Adrenal gland (tissue), 5 donors: ENCODE measurements at regions not wholly inside any gene's neighbourhood (a gene's known extent, or its start where the extent isn't known, plus 50 kb on each side); places are given as distances from the start of the nearest gene placed in this dataset.

Experiments
- POLR2A ChIP-seq, 2 donors: fragments of 450-650 bp; IDR thresholded peaks; one replicate each; pipeline ENCODE4 v1.6.1; 2017; ENCODE audit warnings: antibody characterized with exemption in 2 of 2, mild to moderate bottlenecking in 2 of 2, moderate library complexity in 1 of 2
- TF ChIP-seq, protein P1 (sequence below), 6 experiments: fragments of 450-650 bp in 4 of 6; fragments of 200-600 bp in 2 of 6; sonication (generic) in 1 of 6; IDR thresholded peaks; 1 replicate in 5 of 6; 2 replicates in 1 of 6; pipeline versions ENCODE4 v1.5.1 to v1.8.0; 2016 to 2021; ENCODE audit warnings: antibody characterized with exemption in 6 of 6, mild to moderate bottlenecking in 2 of 6, moderate library complexity in 1 of 6
- donor health status: DM: no; HTN: no; CAD: no.

DNA sequence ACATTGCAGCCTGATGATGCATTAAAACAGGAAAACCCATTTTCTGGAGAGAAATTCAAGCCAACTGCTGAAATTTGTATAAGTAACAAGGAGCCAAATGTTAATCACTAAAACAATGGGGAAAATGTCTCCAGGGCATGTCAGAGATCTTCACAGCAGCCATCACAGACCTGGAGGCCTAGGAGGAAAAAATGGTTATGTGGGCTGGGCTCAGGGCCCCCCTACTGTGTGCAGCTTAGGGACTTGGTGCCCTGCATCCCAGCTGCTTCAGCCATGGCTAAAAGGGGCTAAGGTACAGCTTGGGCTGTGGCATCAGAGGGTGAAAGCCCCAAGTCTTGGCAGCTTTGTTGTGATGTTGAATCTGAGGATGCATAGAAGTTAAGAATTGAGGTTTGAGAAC lies 479.8 kb downstream of the BCKDHB start:
- TF ChIP-seq, protein P1, sequence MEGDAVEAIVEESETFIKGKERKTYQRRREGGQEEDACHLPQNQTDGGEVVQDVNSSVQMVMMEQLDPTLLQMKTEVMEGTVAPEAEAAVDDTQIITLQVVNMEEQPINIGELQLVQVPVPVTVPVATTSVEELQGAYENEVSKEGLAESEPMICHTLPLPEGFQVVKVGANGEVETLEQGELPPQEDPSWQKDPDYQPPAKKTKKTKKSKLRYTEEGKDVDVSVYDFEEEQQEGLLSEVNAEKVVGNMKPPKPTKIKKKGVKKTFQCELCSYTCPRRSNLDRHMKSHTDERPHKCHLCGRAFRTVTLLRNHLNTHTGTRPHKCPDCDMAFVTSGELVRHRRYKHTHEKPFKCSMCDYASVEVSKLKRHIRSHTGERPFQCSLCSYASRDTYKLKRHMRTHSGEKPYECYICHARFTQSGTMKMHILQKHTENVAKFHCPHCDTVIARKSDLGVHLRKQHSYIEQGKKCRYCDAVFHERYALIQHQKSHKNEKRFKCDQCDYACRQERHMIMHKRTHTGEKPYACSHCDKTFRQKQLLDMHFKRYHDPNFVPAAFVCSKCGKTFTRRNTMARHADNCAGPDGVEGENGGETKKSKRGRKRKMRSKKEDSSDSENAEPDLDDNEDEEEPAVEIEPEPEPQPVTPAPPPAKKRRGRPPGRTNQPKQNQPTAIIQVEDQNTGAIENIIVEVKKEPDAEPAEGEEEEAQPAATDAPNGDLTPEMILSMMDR (IDR thresholded peaks at IDR 0.05) = no peak
- no peak for TF ChIP-seq POLR2A (IDR thresholded peaks at IDR 0.05)
